Astrocyte (in vitro differentiated cells and primary cell): ENCODE measurements at regions not wholly inside any gene's neighbourhood (a gene's known extent, or its start where the extent isn't known, plus 50 kb on each side); places are given as distances from the start of the nearest gene placed in this dataset.

Experiments used
- DNase-seq: peaks from one replicate; pipeline ENCODE4 v3.0.0-alpha.2; 2010; ENCODE audit warnings: low read depth
- FAIRE-seq: peaks from 2 replicates; lab custom pipeline; 2011; peaks lifted over from hg19 to GRCh38; lab: Jason Lieb, UNC
- H2AFZ ChIP-seq: 2 replicates; pipeline ENCODE4 v1.6.0; 2012; ENCODE audit warnings: low read depth, low read length, inconsistent platforms
- H3K27ac ChIP-seq: 2 replicates; pipeline ENCODE4 v1.5.1; 2011; ENCODE audit warnings: low read depth, low read length, inconsistent platforms
- H3K27me3 ChIP-seq: 2 replicates; pipeline ENCODE4 v1.6.0; 2011; ENCODE audit warnings: low read length, inconsistent platforms; ENCODE audit not compliant: insufficient read depth
- H3K36me3 ChIP-seq: 2 replicates; pipeline ENCODE4 v1.5.1; 2011; ENCODE audit warnings: low read length, inconsistent platforms; ENCODE audit not compliant: insufficient read depth
- H3K4me1 ChIP-seq: 2 replicates; pipeline ENCODE4 v1.5.1; 2011; ENCODE audit warnings: low read length, inconsistent platforms; ENCODE audit not compliant: insufficient read depth
- H3K4me2 ChIP-seq: 2 replicates; pipeline ENCODE4 v1.6.0; 2012; ENCODE audit warnings: low read length, inconsistent platforms
- H3K4me3 ChIP-seq: 2 replicates; pipeline ENCODE4 v1.5.1; 2011; ENCODE audit warnings: low read depth, mild to moderate bottlenecking, low read length, inconsistent platforms; ENCODE audit not compliant: insufficient read depth
- H3K79me2 ChIP-seq: 2 replicates; pipeline ENCODE4 v1.6.0; 2012; ENCODE audit warnings: mild to moderate bottlenecking, low read length, inconsistent platforms; ENCODE audit not compliant: insufficient read depth
- H3K9ac ChIP-seq: 2 replicates; pipeline ENCODE4 v1.6.0; 2012; ENCODE audit warnings: mild to moderate bottlenecking, low read length, inconsistent platforms
- H3K9me3 ChIP-seq: 2 replicates; pipeline ENCODE4 v1.5.1; 2012; ENCODE audit warnings: low read depth, mild to moderate bottlenecking, low read length, inconsistent platforms; ENCODE audit not compliant: insufficient read depth
- H4K20me1 ChIP-seq: 2 replicates; pipeline ENCODE4 v1.6.0; 2012; ENCODE audit warnings: low read length, inconsistent platforms; ENCODE audit not compliant: insufficient read depth
- H3K27ac Mint-ChIP-seq: one replicate; pipeline ENCODE4 v1.8.0; 2021; ENCODE audit warnings: mild to moderate bottlenecking, mixed read lengths; ENCODE audit not compliant: unreplicated experiment
- H3K27me3 Mint-ChIP-seq: one replicate; pipeline ENCODE4 v1.8.0; 2021; ENCODE audit warnings: low read depth, mixed read lengths; ENCODE audit not compliant: unreplicated experiment
- H3K36me3 Mint-ChIP-seq: one replicate; pipeline ENCODE4 v1.8.0; 2021; ENCODE audit warnings: low read depth, mixed read lengths; ENCODE audit not compliant: unreplicated experiment
- H3K4me1 Mint-ChIP-seq: one replicate; pipeline ENCODE4 v1.8.0; 2021; ENCODE audit warnings: low read depth, mixed read lengths; ENCODE audit not compliant: unreplicated experiment
- H3K4me3 Mint-ChIP-seq: one replicate; pipeline ENCODE4 v1.8.0; 2021; ENCODE audit warnings: mild to moderate bottlenecking, moderate library complexity, mixed read lengths; ENCODE audit not compliant: unreplicated experiment
- H3K9me3 Mint-ChIP-seq: one replicate; pipeline ENCODE4 v1.8.0; 2021; ENCODE audit warnings: mild to moderate bottlenecking, mixed read lengths; ENCODE audit not compliant: unreplicated experiment
- CTCF ChIP-seq: IDR thresholded peaks from 2 replicates; pipeline ENCODE4 v1.5.1; 2011; ENCODE audit warnings: low read depth, mild to moderate bottlenecking, inconsistent platforms, low read length, moderate library complexity; ENCODE audit not compliant: insufficient read depth
- EZH2 ChIP-seq: IDR thresholded peaks from 2 replicates; pipeline ENCODE4 v1.6.1; 2012; ENCODE audit warnings: mild to moderate bottlenecking, low read length, inconsistent platforms; ENCODE audit not compliant: insufficient read depth

DNA sequence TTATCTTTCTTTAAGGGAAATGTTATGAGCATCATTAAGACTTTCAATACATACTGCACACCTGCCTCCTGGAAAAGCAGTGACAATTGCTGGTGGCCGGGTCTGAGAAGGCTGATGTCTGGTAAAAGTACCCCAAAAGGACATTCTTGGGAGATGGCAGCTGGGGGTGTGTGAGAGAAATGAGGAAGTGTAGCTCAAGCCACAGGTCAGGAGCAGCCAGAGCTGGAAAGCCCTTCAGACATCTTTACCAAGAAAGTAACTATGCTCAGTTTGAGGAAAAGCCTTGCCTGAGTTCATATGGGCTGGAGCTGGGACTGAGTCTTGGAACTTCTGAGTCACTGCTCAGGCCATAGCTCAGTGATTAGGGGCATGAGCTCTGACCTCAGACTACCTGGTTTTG is 94.7 kb upstream of the N4BP1 start:
- FAIRE-seq, result no peak
- peaks cover 11% of the 10 kb centered on the region for H3K27me3 Mint-ChIP-seq

GRCh38 chr16:48687421-48688038 is 77.5 kb upstream of the N4BP1 start:
- DNase-seq, result peak; percentile 31
- Mint-ChIP-seq H3K4me1 (no peaks in the 10 kb centered on the region), H3K27ac (no peak overlapping the region), H3K9me3 (no peaks in the 10 kb centered on the region), H3K27me3 (peaks cover 20% of the 10 kb centered on the region), H3K36me3 (no peaks in the 10 kb centered on the region), H3K4me3 (no peak overlapping the region)
- H3K4me2 ChIP-seq, result no peak overlapping the region
- H2AFZ ChIP-seq, result no peak overlapping the region
- H3K9ac ChIP-seq, result no peak overlapping the region
- TF ChIP-seq EZH2 (no peak), CTCF (peak; percentile 82)
- FAIRE-seq, result no peak
- no peaks in the 10 kb centered on the region for H3K36me3 ChIP-seq
- H3K27ac ChIP-seq, result no peak overlapping the region
- no peak overlapping the region for H3K4me3 ChIP-seq
- H3K4me1 ChIP-seq, result no peaks in the 10 kb centered on the region
- H3K27me3 ChIP-seq, result no peaks in the 10 kb centered on the region
- no peaks in the 10 kb centered on the region for H3K79me2 ChIP-seq
- H3K9me3 ChIP-seq, result no peaks in the 10 kb centered on the region
- no peaks in the 10 kb centered on the region for H4K20me1 ChIP-seq

More for the DNA sequence above, 94.7 kb upstream of the N4BP1 start:
- no peak for DNase-seq
- Histone ChIP-seq H3K9me3 (no peaks in the 10 kb centered on the region), H3K9ac (no peak overlapping the region), H4K20me1 (no peaks in the 10 kb centered on the region), H3K36me3 (no peaks in the 10 kb centered on the region), H3K4me1 (no peaks in the 10 kb centered on the region), H3K27me3 (no peaks in the 10 kb centered on the region), H3K27ac (no peak overlapping the region), H3K79me2 (no peaks in the 10 kb centered on the region), H3K4me3 (no peak overlapping the region), H2AFZ (no peak overlapping the region), H3K4me2 (no peak overlapping the region)
- no peaks in the 10 kb centered on the region for H3K4me1 Mint-ChIP-seq
- no peak for TF ChIP-seq CTCF
- no peak for TF ChIP-seq EZH2
- H3K36me3 Mint-ChIP-seq, result no peaks in the 10 kb centered on the region
- no peak overlapping the region for H3K4me3 Mint-ChIP-seq
- H3K9me3 Mint-ChIP-seq, result peaks cover 5% of the 10 kb centered on the region
- H3K27ac Mint-ChIP-seq, result no peak overlapping the region

GRCh38 chr16:48684148-48684547 is 74.2 kb upstream of the N4BP1 start:
- Histone ChIP-seq H3K4me1 (no peaks in the 10 kb centered on the region), H3K36me3 (no peaks in the 10 kb centered on the region), H3K4me2 (no peak overlapping the region), H3K79me2 (no peaks in the 10 kb centered on the region), H3K4me3 (no peak overlapping the region), H3K9ac (no peak overlapping the region), H3K27ac (no peak overlapping the region), H3K27me3 (no peaks in the 10 kb centered on the region), H4K20me1 (no peaks in the 10 kb centered on the region), H3K9me3 (no peaks in the 10 kb centered on the region), H2AFZ (no peak overlapping the region)
- DNase-seq (no peak), FAIRE-seq (no peak)
- no peak for TF ChIP-seq EZH2
- no peak for TF ChIP-seq CTCF
- Mint-ChIP-seq H3K4me1 (no peaks in the 10 kb centered on the region), H3K4me3 (no peak overlapping the region), H3K27me3 (peaks cover 9% of the 10 kb centered on the region), H3K36me3 (no peaks in the 10 kb centered on the region), H3K9me3 (no peaks in the 10 kb centered on the region), H3K27ac (no peak overlapping the region)
